ENCODE measurements at regions not wholly inside any gene's neighbourhood (a gene's known extent, or its start where the extent isn't known, plus 50 kb on each side); places are given as distances from the start of the nearest gene placed in this dataset.

DNA sequence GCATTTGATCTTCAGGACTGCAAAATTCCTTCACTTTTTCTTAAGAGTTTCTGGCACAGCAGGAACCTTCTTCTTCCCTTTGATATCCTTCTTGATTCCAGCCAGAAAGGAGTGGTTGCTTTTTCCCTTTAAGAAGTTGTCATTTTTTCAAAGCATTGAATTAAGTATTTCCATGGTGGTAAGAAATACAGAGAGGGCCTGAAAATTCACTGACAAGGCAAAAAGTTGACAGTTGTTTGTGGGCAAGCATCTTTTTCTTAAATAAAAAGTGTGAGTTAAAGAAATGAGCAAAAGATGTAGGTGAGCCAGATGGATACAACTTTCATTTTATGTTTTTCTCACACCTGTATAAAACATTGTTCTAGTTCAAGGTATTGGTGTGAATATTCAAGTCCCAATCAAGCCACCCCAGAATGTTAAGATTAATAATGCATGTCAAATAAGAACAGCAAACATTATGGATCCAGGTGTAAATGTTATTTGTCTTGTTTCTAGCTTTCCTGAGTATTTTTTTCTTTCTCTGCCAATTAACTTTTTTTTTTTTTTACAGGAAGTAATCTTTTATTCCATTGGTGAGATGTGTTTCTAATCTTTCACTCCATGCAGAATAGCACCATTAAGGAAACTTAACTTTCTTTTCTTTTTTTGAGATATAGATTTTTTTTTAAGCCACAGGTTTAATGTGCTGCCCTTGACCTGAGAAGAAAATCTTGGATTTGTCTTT is 334.3 kb upstream of the SEMA3A start:
- TF ChIP-seq TAF1 (IDR thresholded peaks at IDR 0.05; ENCODE audit: borderline replicate concordance, low read depth, low read length) (no peak), BMI1 (IDR thresholded peaks at IDR 0.05; ENCODE audit: borderline replicate concordance) (no peak)

Measured in GM12878 (cell line).